HL-60 (cell line): ENCODE measurements at regions not wholly inside any gene's neighbourhood (a gene's known extent, or its start where the extent isn't known, plus 50 kb on each side); places are given as distances from the start of the nearest gene placed in this dataset.

Source experiments
- POLR2AphosphoS5 ChIP-seq: IDR thresholded peaks from 2 replicates; pipeline ENCODE4 v1.6.1; 2012; ENCODE audit warnings: low read depth
- SPI1 ChIP-seq: IDR thresholded peaks from 2 replicates; pipeline ENCODE4 v1.6.1; 2012; ENCODE audit warnings: low read depth, mild to moderate bottlenecking, borderline replicate concordance
- TF ChIP-seq, protein P1 (sequence below): IDR thresholded peaks from 2 replicates; pipeline ENCODE4 v1.6.1; 2012; ENCODE audit warnings: low read depth; ENCODE audit not compliant: insufficient replicate concordance

DNA sequence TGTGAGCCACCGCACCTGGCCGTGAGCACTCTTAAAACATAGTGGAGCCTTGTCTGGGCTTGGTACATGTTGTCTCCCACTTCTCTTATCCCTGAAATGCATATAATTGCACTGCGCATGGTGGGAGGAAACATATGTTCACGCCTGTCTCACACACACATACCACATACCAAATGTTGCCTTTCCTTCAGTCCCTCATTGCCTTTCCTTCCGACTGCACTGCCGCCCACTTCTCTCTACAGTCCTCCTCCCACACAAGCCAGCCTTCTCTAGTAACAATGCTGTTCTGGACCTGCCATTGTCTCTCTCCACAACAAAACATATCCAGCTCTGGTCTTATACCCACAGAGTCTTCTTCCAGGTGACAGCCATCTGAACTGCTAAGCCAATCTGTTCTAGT, 88.3 kb upstream of the PTHLH start:
- TF ChIP-seq, protein P1, sequence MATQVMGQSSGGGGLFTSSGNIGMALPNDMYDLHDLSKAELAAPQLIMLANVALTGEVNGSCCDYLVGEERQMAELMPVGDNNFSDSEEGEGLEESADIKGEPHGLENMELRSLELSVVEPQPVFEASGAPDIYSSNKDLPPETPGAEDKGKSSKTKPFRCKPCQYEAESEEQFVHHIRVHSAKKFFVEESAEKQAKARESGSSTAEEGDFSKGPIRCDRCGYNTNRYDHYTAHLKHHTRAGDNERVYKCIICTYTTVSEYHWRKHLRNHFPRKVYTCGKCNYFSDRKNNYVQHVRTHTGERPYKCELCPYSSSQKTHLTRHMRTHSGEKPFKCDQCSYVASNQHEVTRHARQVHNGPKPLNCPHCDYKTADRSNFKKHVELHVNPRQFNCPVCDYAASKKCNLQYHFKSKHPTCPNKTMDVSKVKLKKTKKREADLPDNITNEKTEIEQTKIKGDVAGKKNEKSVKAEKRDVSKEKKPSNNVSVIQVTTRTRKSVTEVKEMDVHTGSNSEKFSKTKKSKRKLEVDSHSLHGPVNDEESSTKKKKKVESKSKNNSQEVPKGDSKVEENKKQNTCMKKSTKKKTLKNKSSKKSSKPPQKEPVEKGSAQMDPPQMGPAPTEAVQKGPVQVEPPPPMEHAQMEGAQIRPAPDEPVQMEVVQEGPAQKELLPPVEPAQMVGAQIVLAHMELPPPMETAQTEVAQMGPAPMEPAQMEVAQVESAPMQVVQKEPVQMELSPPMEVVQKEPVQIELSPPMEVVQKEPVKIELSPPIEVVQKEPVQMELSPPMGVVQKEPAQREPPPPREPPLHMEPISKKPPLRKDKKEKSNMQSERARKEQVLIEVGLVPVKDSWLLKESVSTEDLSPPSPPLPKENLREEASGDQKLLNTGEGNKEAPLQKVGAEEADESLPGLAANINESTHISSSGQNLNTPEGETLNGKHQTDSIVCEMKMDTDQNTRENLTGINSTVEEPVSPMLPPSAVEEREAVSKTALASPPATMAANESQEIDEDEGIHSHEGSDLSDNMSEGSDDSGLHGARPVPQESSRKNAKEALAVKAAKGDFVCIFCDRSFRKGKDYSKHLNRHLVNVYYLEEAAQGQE, result no peak
- TF ChIP-seq POLR2AphosphoS5 (no peak), SPI1 (no peak)
